H1 (cell line): ENCODE measurements at regions not wholly inside any gene's neighbourhood (a gene's known extent, or its start where the extent isn't known, plus 50 kb on each side); places are given as distances from the start of the nearest gene placed in this dataset.

Experiments used
- ASH2L ChIP-seq: fragments of 200-600, 300-600 bp; sonication (generic); IDR thresholded peaks from one replicate; pipeline ENCODE4 v1.7.1; 2017; ENCODE audit warnings: low read length
- BRCA1 ChIP-seq: IDR thresholded peaks from 2 replicates; pipeline ENCODE4 v1.6.1; 2012; ENCODE audit warnings: low read depth, low read length, improper control_type of control experiment
- CHD7 ChIP-seq: fragments of 300-600 bp; sonication (generic); IDR thresholded peaks from 2 replicates; pipeline ENCODE4 v1.7.1; 2012; ENCODE audit warnings: low read length, moderate library complexity, mild to moderate bottlenecking, inconsistent platforms; ENCODE audit not compliant: insufficient replicate concordance
- CREB1 ChIP-seq: IDR thresholded peaks from 2 replicates; pipeline ENCODE4 v1.6.1; 2012; ENCODE audit warnings: inconsistent platforms
- JUN ChIP-seq: IDR thresholded peaks from 2 replicates; pipeline ENCODE4 v1.6.1; 2011; ENCODE audit warnings: low read depth, mild to moderate bottlenecking, improper control_type of control experiment, low read length
- KDM1A ChIP-seq: fragments of 200-600, 300-600 bp; sonication (generic); IDR thresholded peaks from 2 replicates; pipeline ENCODE4 v1.7.1; 2016; ENCODE audit warnings: mild to moderate bottlenecking, low read length, borderline replicate concordance
- POLR2AphosphoS5 ChIP-seq: IDR thresholded peaks from 2 replicates; pipeline ENCODE4 v1.6.1; 2011; ENCODE audit warnings: low read depth, low read length
- RXRA ChIP-seq: IDR thresholded peaks from 2 replicates; pipeline ENCODE4 v1.6.1; 2011; ENCODE audit warnings: low read depth, mild to moderate bottlenecking, low read length, moderate library complexity; ENCODE audit not compliant: insufficient read depth
- SAP30 ChIP-seq: fragments of 300-600 bp; sonication (generic); IDR thresholded peaks from 2 replicates; pipeline ENCODE4 v1.7.1; 2012; ENCODE audit warnings: low read length, moderate library complexity, mild to moderate bottlenecking, inconsistent platforms; ENCODE audit not compliant: insufficient read depth, insufficient replicate concordance
- SIX5 ChIP-seq: IDR thresholded peaks from 2 replicates; pipeline ENCODE4 v1.6.1; 2011; ENCODE audit warnings: mild to moderate bottlenecking, low read depth, low read length
- SP2 ChIP-seq: IDR thresholded peaks from 2 replicates; pipeline ENCODE4 v1.6.1; 2012; ENCODE audit warnings: mild to moderate bottlenecking, low read length, inconsistent platforms

- TF ChIP-seq CHD7 (no peak), CREB1 (no peak), ASH2L (no peak), BRCA1 (no peak), POLR2AphosphoS5 (no peak), SAP30 (no peak), KDM1A (no peak), SIX5 (no peak), JUN (no peak), RXRA (no peak), SP2 (no peak)
Measured at GRCh38 chr11:130689222-130689908, 226.9 kb downstream of the SNX19 start (continued).
